ENCODE measurements at regions not wholly inside any gene's neighbourhood (a gene's known extent, or its start where the extent isn't known, plus 50 kb on each side); places are given as distances from the start of the nearest gene placed in this dataset.
"Not testable (repeated sequence)": the region's sequence is repeated elsewhere in the genome, so short reads cannot be mapped to it uniquely, and the experiment has no call there.

GRCh38 chr2:106282462-106283170 lies 88.5 kb upstream of the UXS1 start:
- H3K4me1 Mint-ChIP-seq = peaks cover 20 to 23% of the 10 kb centered on the region in 2 donors
- no peak overlapping the region for H3K27ac Mint-ChIP-seq
- H3K9me3 Mint-ChIP-seq = no peaks in the 10 kb centered on the region
- peaks cover 0 to 2% (median 0%) of the 10 kb centered on the region in 3 donors for H3K27me3 Mint-ChIP-seq (ENCODE audit: low read depth in 3 of 3)
- no peak for DNase-seq
- no peak overlapping the region for H3K4me3 Mint-ChIP-seq
- H3K36me3 Mint-ChIP-seq = no peaks in the 10 kb centered on the region

- not testable (repeated sequence) for H3K36me3 Mint-ChIP-seq; H3K27ac Mint-ChIP-seq; DNase-seq; H3K9me3 Mint-ChIP-seq; H3K27me3 Mint-ChIP-seq (ENCODE audit: low read depth in 3 of 3)
- Mint-ChIP-seq H3K4me1 (peaks cover 20 to 23% of the 10 kb centered on the region in 2 donors), H3K4me3 (peak overlapping the region in 1 of 5 donors; percentile 4)
These were observed 87.9 kb upstream of the UXS1 start for GRCh38 chr2:106281907-106282430.

- peak overlapping the region in 1 of 5 donors; percentile 46 for H3K4me3 Mint-ChIP-seq
- peaks cover 20 to 23% of the 10 kb centered on the region in 2 donors for H3K4me1 Mint-ChIP-seq
- no peak for DNase-seq
- no peak overlapping the region for H3K27ac Mint-ChIP-seq
- H3K9me3 Mint-ChIP-seq = no peaks in the 10 kb centered on the region
- peaks cover 0 to 2% (median 0%) of the 10 kb centered on the region in 3 donors for H3K27me3 Mint-ChIP-seq (ENCODE audit: low read depth in 3 of 3)
- no peaks in the 10 kb centered on the region for H3K36me3 Mint-ChIP-seq
These were observed 86.8 kb upstream of the UXS1 start for GRCh38 chr2:106280722-106281446.

GRCh38 chr2:106280224-106280623 lies 86.1 kb upstream of the UXS1 start:
- Mint-ChIP-seq H3K36me3 (no peaks in the 10 kb centered on the region), H3K9me3 (no peaks in the 10 kb centered on the region), H3K27me3 (ENCODE audit: low read depth in 3 of 3) (peaks cover 0 to 2% (median 0%) of the 10 kb centered on the region in 3 donors), H3K27ac (peak overlapping the region in 1 of 6 donors; percentile 6), H3K4me1 (peaks cover 20 to 23% of the 10 kb centered on the region in 2 donors), H3K4me3 (no peak overlapping the region)
- DNase-seq = no peak

- peaks cover 0 to 2% (median 0%) of the 10 kb centered on the region in 3 donors for H3K27me3 Mint-ChIP-seq (ENCODE audit: low read depth in 3 of 3)
- H3K4me1 Mint-ChIP-seq = peaks cover 11 to 13% of the 10 kb centered on the region in 2 donors
- H3K36me3 Mint-ChIP-seq = no peaks in the 10 kb centered on the region
- no peaks in the 10 kb centered on the region for H3K9me3 Mint-ChIP-seq
- H3K4me3 Mint-ChIP-seq = no peak overlapping the region
- H3K27ac Mint-ChIP-seq = no peak overlapping the region
- DNase-seq = no peak
These were observed 84.2 kb upstream of the UXS1 start for GRCh38 chr2:106278112-106278876.

GRCh38 chr2:106277426-106277825 lies 83.3 kb upstream of the UXS1 start:
- H3K27ac Mint-ChIP-seq = peak overlapping the region in 1 of 6 donors; percentile 9
- H3K4me3 Mint-ChIP-seq = no peak overlapping the region
- DNase-seq = no peak
- H3K4me1 Mint-ChIP-seq = peaks cover 10 to 11% of the 10 kb centered on the region in 2 donors
- H3K27me3 Mint-ChIP-seq (ENCODE audit: low read depth in 3 of 3) = peaks cover 0 to 2% (median 0%) of the 10 kb centered on the region in 3 donors
- H3K36me3 Mint-ChIP-seq = no peaks in the 10 kb centered on the region
- H3K9me3 Mint-ChIP-seq = no peaks in the 10 kb centered on the region

GRCh38 chr2:106275971-106276370 lies 81.9 kb upstream of the UXS1 start:
- no peaks in the 10 kb centered on the region for H3K9me3 Mint-ChIP-seq
- no peak overlapping the region for H3K4me3 Mint-ChIP-seq
- H3K27ac Mint-ChIP-seq = no peak overlapping the region
- H3K27me3 Mint-ChIP-seq (ENCODE audit: low read depth in 3 of 3) = peaks cover 0 to 8% (median 3%) of the 10 kb centered on the region in 3 donors
- H3K36me3 Mint-ChIP-seq = no peaks in the 10 kb centered on the region
- DNase-seq = no peak
- peaks cover 12 to 17% of the 10 kb centered on the region in 2 donors for H3K4me1 Mint-ChIP-seq

GRCh38 chr2:106274668-106275067 lies 80.6 kb upstream of the UXS1 start:
- Mint-ChIP-seq H3K9me3 (no peaks in the 10 kb centered on the region), H3K27me3 (ENCODE audit: low read depth in 3 of 3) (peaks cover 0 to 14% (median 6%) of the 10 kb centered on the region in 3 donors), H3K4me3 (no peak overlapping the region), H3K4me1 (peaks cover 17 to 19% of the 10 kb centered on the region in 2 donors), H3K36me3 (no peaks in the 10 kb centered on the region), H3K27ac (no peak overlapping the region)
- DNase-seq = no peak

- H3K4me3 Mint-ChIP-seq = no peak overlapping the region
- H3K36me3 Mint-ChIP-seq = no peaks in the 10 kb centered on the region
- H3K4me1 Mint-ChIP-seq = peaks cover 40 to 42% of the 10 kb centered on the region in 2 donors
- no peak for DNase-seq
- H3K27ac Mint-ChIP-seq = no peak overlapping the region
- H3K9me3 Mint-ChIP-seq = no peaks in the 10 kb centered on the region
- H3K27me3 Mint-ChIP-seq (ENCODE audit: low read depth in 3 of 3) = peaks cover 6 to 15% (median 6%) of the 10 kb centered on the region in 3 donors
These were observed 78.2 kb upstream of the UXS1 start for GRCh38 chr2:106272216-106272807.

- no peak for DNase-seq
- Mint-ChIP-seq H3K36me3 (no peaks in the 10 kb centered on the region), H3K9me3 (no peaks in the 10 kb centered on the region), H3K27ac (peak overlapping the region in 3 of 6 donors; percentile 27 to 80 (median 47)), H3K27me3 (ENCODE audit: low read depth in 3 of 3) (peaks cover 6 to 15% (median 6%) of the 10 kb centered on the region in 3 donors), H3K4me3 (peak overlapping the region; percentile 64 to 86 (median 75)), H3K4me1 (peaks cover 50 to 54% of the 10 kb centered on the region in 2 donors)
These were observed 76.4 kb upstream of the UXS1 start for GRCh38 chr2:106270471-106270891.

GRCh38 chr2:106269591-106270291 lies 75.6 kb upstream of the UXS1 start:
- peaks cover 50 to 54% of the 10 kb centered on the region in 2 donors for H3K4me1 Mint-ChIP-seq
- H3K4me3 Mint-ChIP-seq = peak overlapping the region; percentile 64 to 86 (median 75)
- H3K27me3 Mint-ChIP-seq (ENCODE audit: low read depth in 3 of 3) = peaks cover 6 to 15% (median 6%) of the 10 kb centered on the region in 3 donors
- H3K27ac Mint-ChIP-seq = peak overlapping the region in 4 of 6 donors; percentile 27 to 83 (median 72)
- no peaks in the 10 kb centered on the region for H3K36me3 Mint-ChIP-seq
- DNase-seq = peak in 2 of 3 donors; percentile 18 to 25
- no peaks in the 10 kb centered on the region for H3K9me3 Mint-ChIP-seq

- Mint-ChIP-seq H3K27me3 (ENCODE audit: low read depth in 3 of 3) (peaks cover 6 to 15% (median 6%) of the 10 kb centered on the region in 3 donors), H3K36me3 (no peaks in the 10 kb centered on the region), H3K9me3 (no peaks in the 10 kb centered on the region), H3K4me1 (peaks cover 50 to 54% of the 10 kb centered on the region in 2 donors), H3K27ac (peak overlapping the region; percentile 80 to 90 (median 83)), H3K4me3 (peak overlapping the region; percentile 20 to 69 (median 46))
- peak; percentile 60 to 80 (median 76) for DNase-seq
These were observed 73.9 kb upstream of the UXS1 start for GRCh38 chr2:106267997-106268396.

Measured in immature natural killer cell (primary cell).